Endodermal cell (in vitro differentiated cells): ENCODE measurements at regions not wholly inside any gene's neighbourhood (a gene's known extent, or its start where the extent isn't known, plus 50 kb on each side); places are given as distances from the start of the nearest gene placed in this dataset.
A peak's percentile ranks its signal among the peaks of the same experiment; 100 is the strongest.

Experiments used
- DNase-seq: peaks from one replicate; pipeline ENCODE4 v3.0.0-alpha.2; 2017
- H3K27ac ChIP-seq: 2 replicates; pipeline ENCODE4 v1.5.1; 2013; ENCODE audit warnings: mild to moderate bottlenecking, low read depth, low read length, moderate library complexity
- H3K27me3 ChIP-seq: 2 replicates; pipeline ENCODE4 v1.6.1; 2013; ENCODE audit warnings: mild to moderate bottlenecking, low read length, moderate library complexity; ENCODE audit not compliant: insufficient read depth, control insufficient read depth, poor library complexity, severe bottlenecking
- H3K36me3 ChIP-seq: 2 replicates; pipeline ENCODE4 v1.7.0; 2013; ENCODE audit warnings: mild to moderate bottlenecking, low read length, moderate library complexity; ENCODE audit not compliant: control insufficient read depth, insufficient read depth
- H3K4me1 ChIP-seq: one replicate; pipeline ENCODE4 v1.7.0; 2013; ENCODE audit warnings: low read length; ENCODE audit not compliant: control insufficient read depth, insufficient read depth
- H3K4me3 ChIP-seq: 2 replicates; pipeline ENCODE4 v1.5.1; 2013; ENCODE audit warnings: mild to moderate bottlenecking, low read length, moderate library complexity
- H3K9ac ChIP-seq: 2 replicates; pipeline ENCODE4 v1.6.1; 2013; ENCODE audit warnings: mild to moderate bottlenecking, low read length, moderate library complexity; ENCODE audit not compliant: poor library complexity, severe bottlenecking; ENCODE audit errors: extremely low read depth
- H3K9me3 ChIP-seq: 2 replicates; pipeline ENCODE4 v1.6.1; 2013; ENCODE audit warnings: mild to moderate bottlenecking, low read length, moderate library complexity; ENCODE audit not compliant: control insufficient read depth
- H3K27ac Mint-ChIP-seq: 2 replicates; pipeline ENCODE4 v1.8.0; 2020; ENCODE audit warnings: mixed read lengths
- H3K27me3 Mint-ChIP-seq: 2 replicates; pipeline ENCODE4 v1.8.0; 2021; ENCODE audit warnings: mild to moderate bottlenecking, mixed read lengths; ENCODE audit not compliant: insufficient read depth
- H3K36me3 Mint-ChIP-seq: 2 replicates; pipeline ENCODE4 v1.8.0; 2020; ENCODE audit warnings: low read depth, mixed read lengths
- H3K4me1 Mint-ChIP-seq: 2 replicates; pipeline ENCODE4 v1.8.0; 2020; ENCODE audit warnings: mixed read lengths
- H3K4me3 Mint-ChIP-seq: 2 replicates; pipeline ENCODE4 v1.8.0; 2020; ENCODE audit warnings: mild to moderate bottlenecking, moderate library complexity, mixed read lengths
- H3K9me3 Mint-ChIP-seq: 2 replicates; pipeline ENCODE4 v1.8.0; 2020; ENCODE audit warnings: mild to moderate bottlenecking, mixed read lengths
- WGBS, 2 experiments: methylation state at CpG; one replicate each; pipeline versions ENCODE4 v1.1.5 to v1.1.7; 2013; ENCODE audit warnings: missing lambda C conversion rate in 2 of 2, mixed read lengths in 1 of 2; ENCODE audit not compliant: insufficient coverage in 1 of 2, insufficient read length in 1 of 2; 5-methylcytosine and 5-hydroxymethylcytosine counted together
- TF ChIP-seq, protein P1 (sequence below): fragments of 200-600 bp; sonication (generic); conservative IDR thresholded peaks from 2 replicates; pipeline ENCODE4 v1.5.0; 2021; ENCODE audit warnings: antibody characterized with exemption, mild to moderate bottlenecking

GRCh38 chr11:13107544-13108044 is 98.5 kb downstream of the RASSF10 start:
- H3K27ac ChIP-seq = no peak overlapping the region
- peaks cover 84% of the 10 kb centered on the region for H3K4me1 Mint-ChIP-seq
- H3K4me3 Mint-ChIP-seq = no peak overlapping the region
- peaks cover 21% of the 10 kb centered on the region for H3K4me1 ChIP-seq
- H3K27ac Mint-ChIP-seq = no peak overlapping the region
- 89 to 92% methylated on average over 5 of the region's 5 CpGs for WGBS, 2 experiments
- no peaks in the 10 kb centered on the region for H3K27me3 ChIP-seq
- no peaks in the 10 kb centered on the region for H3K36me3 Mint-ChIP-seq
- H3K9ac ChIP-seq = no peak overlapping the region
- TF ChIP-seq, protein P1, sequence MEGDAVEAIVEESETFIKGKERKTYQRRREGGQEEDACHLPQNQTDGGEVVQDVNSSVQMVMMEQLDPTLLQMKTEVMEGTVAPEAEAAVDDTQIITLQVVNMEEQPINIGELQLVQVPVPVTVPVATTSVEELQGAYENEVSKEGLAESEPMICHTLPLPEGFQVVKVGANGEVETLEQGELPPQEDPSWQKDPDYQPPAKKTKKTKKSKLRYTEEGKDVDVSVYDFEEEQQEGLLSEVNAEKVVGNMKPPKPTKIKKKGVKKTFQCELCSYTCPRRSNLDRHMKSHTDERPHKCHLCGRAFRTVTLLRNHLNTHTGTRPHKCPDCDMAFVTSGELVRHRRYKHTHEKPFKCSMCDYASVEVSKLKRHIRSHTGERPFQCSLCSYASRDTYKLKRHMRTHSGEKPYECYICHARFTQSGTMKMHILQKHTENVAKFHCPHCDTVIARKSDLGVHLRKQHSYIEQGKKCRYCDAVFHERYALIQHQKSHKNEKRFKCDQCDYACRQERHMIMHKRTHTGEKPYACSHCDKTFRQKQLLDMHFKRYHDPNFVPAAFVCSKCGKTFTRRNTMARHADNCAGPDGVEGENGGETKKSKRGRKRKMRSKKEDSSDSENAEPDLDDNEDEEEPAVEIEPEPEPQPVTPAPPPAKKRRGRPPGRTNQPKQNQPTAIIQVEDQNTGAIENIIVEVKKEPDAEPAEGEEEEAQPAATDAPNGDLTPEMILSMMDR = no peak
- no peaks in the 10 kb centered on the region for H3K9me3 Mint-ChIP-seq
- peaks cover 2% of the 10 kb centered on the region for H3K27me3 Mint-ChIP-seq
- DNase-seq = no peak
- peaks cover 21% of the 10 kb centered on the region for H3K9me3 ChIP-seq
- no peaks in the 10 kb centered on the region for H3K36me3 ChIP-seq
- peak overlapping the region; percentile 48 for H3K4me3 ChIP-seq

DNA sequence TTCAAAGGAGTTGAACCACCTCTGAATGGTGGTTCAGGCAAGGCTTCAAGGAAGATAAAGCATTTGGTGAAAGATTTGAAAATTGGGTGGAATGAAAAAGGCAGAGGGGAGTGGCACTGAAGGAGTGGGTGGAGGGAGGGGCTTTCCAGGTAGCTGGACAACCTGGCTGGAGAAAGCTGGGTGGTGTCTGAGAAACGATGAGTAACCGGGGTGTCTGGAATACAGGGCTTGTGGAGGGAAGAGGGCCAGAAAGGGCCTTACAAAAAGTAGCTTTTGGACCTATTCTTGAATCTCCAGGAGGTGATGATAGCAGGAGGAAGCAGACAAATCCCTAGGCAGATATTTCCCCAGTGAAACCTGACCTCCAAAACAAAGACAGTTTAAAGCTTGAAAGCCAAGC is 99.3 kb downstream of the RASSF10 start:
- Histone ChIP-seq H3K36me3 (no peaks in the 10 kb centered on the region), H3K27ac (no peak overlapping the region), H3K27me3 (no peaks in the 10 kb centered on the region), H3K4me3 (peak overlapping the region; percentile 48), H3K9ac (no peak overlapping the region), H3K4me1 (peaks cover 18% of the 10 kb centered on the region), H3K9me3 (peaks cover 21% of the 10 kb centered on the region)
- Mint-ChIP-seq H3K27me3 (peaks cover 2% of the 10 kb centered on the region), H3K4me1 (peaks cover 82% of the 10 kb centered on the region), H3K27ac (no peak overlapping the region), H3K4me3 (no peak overlapping the region), H3K36me3 (no peaks in the 10 kb centered on the region), H3K9me3 (no peaks in the 10 kb centered on the region)
- DNase-seq = no peak
- TF ChIP-seq, protein P1 = no peak
- WGBS, 2 experiments = 100% methylated on average over 2 of the region's 2 CpGs

DNA sequence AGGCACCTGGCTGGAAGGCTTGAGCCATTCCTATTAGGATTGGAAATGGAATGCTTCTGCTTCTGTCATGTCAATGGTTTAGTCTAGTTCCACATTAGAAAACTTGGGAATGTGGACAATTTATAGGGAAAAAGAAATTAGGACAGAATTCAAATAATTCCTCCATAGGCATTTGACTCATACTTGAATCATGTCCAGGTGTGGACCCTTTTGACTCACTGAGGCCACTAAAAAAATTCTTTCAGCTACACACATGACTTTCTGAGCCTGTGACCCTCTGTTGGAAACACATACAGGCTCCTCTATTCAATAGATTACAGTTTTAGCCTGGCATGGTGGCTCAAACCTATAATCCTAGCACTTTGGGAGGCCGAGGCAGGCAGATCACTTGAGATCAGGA is 100.5 kb downstream of the RASSF10 start:
- Mint-ChIP-seq H3K9me3 (no peaks in the 10 kb centered on the region), H3K4me3 (no peak overlapping the region), H3K27me3 (peaks cover 2% of the 10 kb centered on the region), H3K4me1 (peaks cover 78% of the 10 kb centered on the region), H3K36me3 (no peaks in the 10 kb centered on the region), H3K27ac (no peak overlapping the region)
- TF ChIP-seq, protein P1 = no peak
- H3K27ac ChIP-seq = no peak overlapping the region
- H3K9me3 ChIP-seq = peaks cover 21% of the 10 kb centered on the region
- no peak overlapping the region for H3K9ac ChIP-seq
- H3K4me3 ChIP-seq = peak overlapping the region; percentile 48
- WGBS, 2 experiments = 83 to 100% methylated on average over 1 of the region's 1 CpG
- H3K36me3 ChIP-seq = no peaks in the 10 kb centered on the region
- H3K4me1 ChIP-seq = peaks cover 22% of the 10 kb centered on the region
- DNase-seq = no peak
- H3K27me3 ChIP-seq = no peaks in the 10 kb centered on the region
